IPS DF 4.7 (cell line): ENCODE measurements at regions not wholly inside any gene's neighbourhood (a gene's known extent, or its start where the extent isn't known, plus 50 kb on each side); places are given as distances from the start of the nearest gene placed in this dataset.
A peak's percentile ranks its signal among the peaks of the same experiment; 100 is the strongest.
"Not testable (repeated sequence)": the region's sequence is repeated elsewhere in the genome, so short reads cannot be mapped to it uniquely, and the experiment has no call there.

ENCODE experiments used
- DNase-seq: peaks from one replicate; pipeline ENCODE4 v3.0.0-alpha.2; 2013; ENCODE audit warnings: low spot score; ENCODE audit errors: extremely low read depth

DNA sequence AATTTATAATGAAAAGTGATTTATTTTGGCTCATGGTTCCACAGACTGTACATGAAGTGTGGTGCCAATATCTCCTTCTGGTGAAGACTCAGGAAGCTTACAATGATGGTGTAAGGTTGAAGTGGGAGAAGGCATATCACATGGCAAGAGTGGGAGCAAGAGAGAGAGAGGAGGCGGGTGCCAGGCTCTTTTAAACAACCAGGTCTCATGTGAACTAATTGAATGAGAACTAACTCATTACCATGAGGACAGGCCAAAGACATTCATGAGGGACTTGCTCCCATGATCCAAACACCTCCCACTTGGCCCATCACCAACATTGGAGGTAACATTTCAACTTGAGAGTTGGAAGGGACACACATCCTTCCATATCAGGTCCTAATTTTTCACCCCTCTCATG lies 155.2 kb downstream of the SLC38A4 start:
- no peak for DNase-seq

GRCh38 chr12:46669720-46670119 lies 156.1 kb downstream of the SLC38A4 start:
- peak; percentile 71 for DNase-seq

DNA sequence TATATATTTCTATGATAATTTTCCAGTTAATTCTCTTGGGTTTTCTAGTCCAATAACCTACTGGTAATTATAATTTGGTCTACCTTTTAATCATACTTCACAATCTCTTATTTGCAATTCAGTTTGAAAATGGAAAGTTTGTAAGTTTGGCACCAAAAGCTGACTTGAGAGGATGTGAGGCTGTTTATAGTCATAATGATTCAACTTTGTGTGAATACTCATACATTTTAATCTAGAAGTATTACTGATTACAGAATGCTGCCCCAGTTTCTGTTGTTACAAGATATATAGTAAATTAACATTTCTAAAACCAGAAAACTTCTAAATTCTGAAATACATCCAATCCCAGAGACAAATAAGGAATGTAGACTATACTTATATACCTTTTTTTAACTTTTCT lies 158.2 kb downstream of the SLC38A4 start:
- DNase-seq: no peak

- no peak for DNase-seq
Observed at GRCh38 chr12:46664761-46665287, 161.0 kb downstream of the SLC38A4 start.

- DNase-seq: no peak
Observed at GRCh38 chr12:46663318-46663717, 162.5 kb downstream of the SLC38A4 start.

DNA sequence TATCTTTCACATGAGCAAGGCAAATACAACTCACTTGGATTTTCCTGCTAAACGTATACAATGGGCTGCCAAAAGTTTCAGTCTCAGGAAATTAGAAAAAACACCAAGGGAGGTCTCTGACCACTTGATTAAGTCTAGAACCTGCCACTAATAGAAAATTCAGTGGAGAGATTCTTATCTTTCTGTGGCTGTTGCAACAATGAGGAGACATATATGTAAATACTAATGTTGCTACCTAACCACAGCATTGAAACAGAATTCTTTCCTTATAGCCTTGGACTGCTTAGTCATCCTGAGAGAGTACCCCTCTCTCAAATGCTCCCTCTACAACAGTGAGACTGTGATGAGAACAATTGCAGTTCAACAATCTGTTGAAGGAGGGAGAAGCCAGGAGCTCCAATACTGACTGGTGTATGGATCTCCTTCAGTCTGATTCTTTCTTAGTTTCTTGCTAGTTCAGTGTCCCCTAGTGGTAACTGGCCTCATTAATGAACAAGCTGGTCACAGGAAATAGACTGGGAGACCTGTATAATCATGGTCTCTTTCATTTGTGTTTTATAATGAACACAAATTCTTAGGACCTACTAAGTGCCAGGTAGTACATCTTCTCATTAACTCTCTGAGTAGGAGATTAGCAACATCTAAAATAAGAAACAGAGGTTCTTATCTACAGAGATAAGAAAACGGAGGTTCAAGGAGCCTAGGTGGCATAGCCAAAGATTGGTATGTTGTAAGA lies 164.5 kb downstream of the SLC38A4 start:
- DNase-seq: peak; percentile 69

- no peak for DNase-seq
Observed at GRCh38 chr12:46660719-46661109, 165.1 kb downstream of the SLC38A4 start.

- no peak for DNase-seq
Observed at GRCh38 chr12:46660276-46660675, 165.5 kb downstream of the SLC38A4 start.

DNA sequence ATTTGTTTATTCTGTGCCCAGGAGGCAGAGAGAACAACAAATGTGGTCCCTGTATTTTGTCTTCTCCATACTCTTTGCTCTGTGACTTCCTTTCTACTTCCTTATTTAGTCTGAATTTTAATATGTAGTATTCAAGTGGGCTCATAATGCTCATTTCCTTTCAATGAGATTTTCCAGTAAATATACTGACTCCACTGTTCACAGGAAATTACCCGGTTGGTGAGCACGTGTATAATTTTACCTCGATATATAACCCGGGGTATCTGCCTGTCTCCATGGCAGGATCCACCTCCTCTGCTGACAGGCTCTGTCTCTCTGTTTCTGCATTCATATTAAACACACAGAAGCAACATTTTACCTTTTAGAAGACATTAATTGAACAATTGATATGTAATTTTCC lies 166.0 kb downstream of the SLC38A4 start:
- no peak for DNase-seq

GRCh38 chr12:46659032-46659650 lies 166.7 kb downstream of the SLC38A4 start:
- DNase-seq: no peak

- no peak for DNase-seq
Observed at GRCh38 chr12:46657453-46658411, 168.1 kb downstream of the SLC38A4 start.

DNA sequence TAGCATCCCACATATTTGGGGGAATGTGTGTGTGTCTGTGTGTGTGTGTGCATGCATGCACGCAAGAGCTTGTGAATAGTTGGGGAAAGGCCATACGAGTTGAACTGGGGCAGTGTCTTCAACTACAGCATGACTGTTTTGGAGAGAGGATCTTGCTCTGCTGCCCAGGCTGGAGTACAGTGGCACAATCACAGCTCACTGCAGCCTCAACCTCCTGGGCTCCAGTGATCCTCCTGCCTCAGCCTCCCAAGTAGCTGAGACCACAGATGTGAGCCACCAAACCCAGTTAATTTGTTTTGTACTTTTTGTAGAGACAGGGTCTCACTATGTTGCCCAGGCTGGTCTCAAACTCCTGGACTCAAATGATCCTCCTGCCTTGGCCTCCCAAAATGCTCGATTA lies 169.8 kb downstream of the SLC38A4 start:
- not testable (repeated sequence) for DNase-seq

GRCh38 chr12:46653311-46653710 lies 172.5 kb downstream of the SLC38A4 start:
- no peak for DNase-seq

DNA sequence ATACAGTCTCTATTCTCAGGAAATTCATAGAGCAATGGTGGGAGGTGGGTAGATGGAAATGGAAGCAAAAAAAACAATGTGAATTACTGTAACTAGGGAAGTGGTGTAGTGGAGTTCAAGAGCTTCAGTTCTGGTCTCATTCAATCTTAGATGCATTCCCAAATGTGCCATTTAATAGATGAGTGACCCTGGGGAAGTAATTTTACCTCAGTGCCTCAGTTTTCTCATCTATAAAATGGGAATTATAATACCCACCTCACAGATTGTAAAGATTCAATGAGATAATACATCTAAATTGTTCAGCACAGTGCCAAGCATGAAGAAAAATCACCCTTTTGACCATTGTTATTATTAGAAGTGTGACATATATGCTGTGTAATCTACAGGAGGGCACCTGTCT lies 173.1 kb downstream of the SLC38A4 start:
- no peak for DNase-seq

DNA sequence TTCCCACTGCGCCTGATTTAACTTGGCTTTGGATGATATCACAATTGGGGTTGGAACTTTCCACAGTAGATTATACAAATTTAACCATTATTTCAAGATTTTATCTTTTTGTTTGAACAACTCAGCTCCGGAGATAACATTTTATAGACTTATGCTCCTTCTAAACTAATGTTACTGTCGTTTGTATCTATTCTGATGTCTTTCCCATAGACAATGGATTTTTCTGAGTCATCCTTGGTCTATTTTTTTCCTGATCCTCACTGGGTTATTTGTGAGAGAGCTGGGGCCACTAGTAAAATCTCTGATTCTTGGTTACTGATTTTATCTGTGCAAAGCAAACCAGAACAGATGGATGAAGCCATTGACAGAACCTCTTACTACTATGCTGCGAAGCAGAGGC lies 175.1 kb downstream of the SLC38A4 start:
- DNase-seq: no peak

DNA sequence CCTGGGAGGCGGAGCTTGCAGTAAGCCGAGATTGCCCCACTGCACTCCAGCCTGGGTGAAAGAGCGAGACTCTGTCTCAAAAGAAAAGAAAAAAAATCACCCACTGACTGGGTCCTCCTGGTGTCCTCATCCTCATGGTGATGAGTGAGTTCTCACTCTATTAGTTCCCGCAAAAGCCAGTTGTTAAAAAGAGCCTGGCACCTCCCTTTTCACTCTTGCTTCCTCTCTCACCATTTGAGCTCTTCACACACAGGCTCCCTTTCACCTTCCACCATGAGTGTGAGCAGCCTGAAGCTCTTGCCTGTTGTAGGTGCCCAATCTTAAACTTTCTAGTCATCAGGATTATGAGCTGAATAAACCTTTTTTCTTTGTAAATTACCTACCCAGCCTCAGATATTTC lies 176.4 kb downstream of the SLC38A4 start:
- DNase-seq: no peak

GRCh38 chr12:46647034-46647433 lies 178.8 kb downstream of the SLC38A4 start:
- DNase-seq: no peak

GRCh38 chr12:46641649-46642048 lies 184.1 kb downstream of the SLC38A4 start:
- DNase-seq: not testable (repeated sequence)

DNA sequence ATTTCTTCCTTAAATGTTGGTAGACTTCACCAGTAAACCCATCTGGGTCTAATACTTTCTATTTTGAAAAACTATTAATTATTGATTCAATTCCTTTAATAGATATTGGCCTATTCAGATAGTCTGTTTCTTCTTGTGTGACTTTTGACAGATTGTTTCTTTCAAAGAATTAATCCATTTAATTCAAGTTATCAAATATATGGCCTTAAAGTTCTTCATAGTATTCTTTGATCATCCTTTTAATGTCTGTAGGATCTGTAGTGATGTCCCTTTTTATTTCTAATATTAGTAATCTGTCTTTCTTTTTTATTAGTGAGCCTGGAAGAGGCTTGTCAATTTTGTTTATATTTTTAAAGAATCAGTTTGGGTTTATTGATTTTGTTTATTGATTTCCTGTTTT lies 190.0 kb downstream of the SLC38A4 start:
- no peak for DNase-seq

- DNase-seq: no peak
Observed at GRCh38 chr12:46629331-46630229, 196.2 kb downstream of the SLC38A4 start.

GRCh38 chr12:46628176-46628575 lies 197.6 kb downstream of the SLC38A4 start:
- no peak for DNase-seq
